GM21423 (cell line): ENCODE measurements at regions not wholly inside any gene's neighbourhood (a gene's known extent, or its start where the extent isn't known, plus 50 kb on each side); places are given as distances from the start of the nearest gene placed in this dataset.
"Not testable (repeated sequence)": the region's sequence is repeated elsewhere in the genome, so short reads cannot be mapped to it uniquely, and the experiment has no call there.

ENCODE experiments used
- ATAC-seq: cut with Tn5 transposase; IDR thresholded peaks from one replicate; pipeline ENCODE4 v1.9.1; 2021; ENCODE audit warnings: mild to moderate bottlenecking, moderate library complexity; ENCODE audit not compliant: unreplicated experiment

- no peak for ATAC-seq
These were observed 1149.5 kb downstream of the VRK1 start for GRCh38 chr14:97946641-97947040.

DNA sequence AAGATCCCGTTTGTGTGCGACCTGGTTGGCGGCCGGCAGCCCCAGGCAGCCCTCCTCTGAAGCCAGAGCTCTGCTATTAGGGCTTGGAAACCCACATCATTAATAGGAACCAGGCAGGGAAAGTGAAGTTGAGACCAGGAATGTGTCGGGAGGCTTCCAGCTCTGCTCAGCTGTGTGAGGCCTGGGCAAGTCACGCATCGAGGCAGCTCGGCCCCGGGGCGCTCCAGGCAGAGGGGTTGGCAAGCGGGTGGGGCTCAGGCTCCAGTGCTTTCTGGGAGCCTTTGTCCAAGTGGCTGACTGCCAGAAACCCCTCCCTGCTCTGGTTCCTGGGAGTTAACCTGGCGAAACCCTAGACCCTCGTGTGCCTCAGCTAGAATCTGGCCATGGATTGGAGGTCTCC, 1151.7 kb downstream of the VRK1 start:
- no peak for ATAC-seq

GRCh38 chr14:97956581-97957340, 1159.6 kb downstream of the VRK1 start:
- no peak for ATAC-seq

DNA sequence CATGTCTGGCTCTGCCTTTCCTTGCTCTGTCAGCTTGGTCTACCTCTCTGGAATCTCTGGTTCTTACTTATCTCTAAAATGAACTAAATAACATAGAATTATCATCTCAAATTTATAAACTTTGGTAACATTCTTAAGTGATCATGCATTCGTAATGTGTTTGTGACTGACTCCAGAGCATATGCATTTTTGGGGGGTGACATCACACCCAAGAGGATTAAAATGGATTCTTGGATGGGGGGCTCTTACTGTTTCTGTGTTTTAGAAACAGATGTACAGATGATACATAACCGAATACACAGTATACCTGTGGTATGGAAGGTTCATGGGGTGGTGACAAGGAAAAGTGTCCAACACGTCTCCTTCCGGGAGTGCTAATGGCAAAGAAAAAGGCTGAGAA, 1162.1 kb downstream of the VRK1 start:
- ATAC-seq, result no peak

DNA sequence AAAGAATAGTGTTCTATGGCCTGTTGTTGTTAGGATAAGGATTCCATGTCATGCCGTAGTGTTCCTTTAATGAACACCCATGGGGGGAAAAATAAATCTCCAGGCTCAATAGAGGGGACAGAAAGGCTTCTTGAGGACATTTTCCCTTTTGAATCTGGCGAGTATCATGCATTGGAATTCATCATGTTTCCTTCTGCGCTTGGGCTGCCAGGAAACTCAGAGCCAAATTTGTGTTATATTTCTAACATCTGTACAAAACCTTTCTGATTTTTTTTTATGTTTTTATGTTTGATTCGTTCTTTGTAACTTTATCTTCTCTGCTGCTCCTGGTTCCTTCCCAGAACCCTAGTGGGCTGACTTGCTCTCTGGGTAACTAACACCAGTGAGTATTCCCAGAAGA, 1163.3 kb downstream of the VRK1 start:
- ATAC-seq, result no peak

- ATAC-seq, result no peak
These were observed 1173.0 kb downstream of the VRK1 start for GRCh38 chr14:97970222-97970621.

GRCh38 chr14:97975216-97975615, 1178.0 kb downstream of the VRK1 start:
- no peak for ATAC-seq

DNA sequence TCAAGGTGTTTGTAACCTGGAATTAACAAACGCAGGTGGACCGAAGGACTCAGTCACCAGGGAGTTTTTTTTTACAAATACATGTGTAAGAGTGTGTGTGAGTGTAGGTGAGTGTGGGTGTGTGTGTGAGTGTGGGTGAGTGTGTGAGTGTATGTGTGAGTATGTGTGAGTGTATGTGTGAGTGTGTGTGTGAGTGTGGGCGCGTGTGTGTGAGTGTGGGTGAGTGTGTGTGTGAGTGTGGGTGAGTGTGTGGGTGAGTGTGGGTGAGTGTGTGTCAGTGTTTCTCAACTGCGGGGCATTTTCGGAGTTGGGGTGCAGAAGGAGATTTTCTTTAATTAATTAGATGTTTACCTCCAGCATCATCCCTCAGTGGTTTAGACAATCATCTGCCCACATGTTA, 1178.8 kb downstream of the VRK1 start:
- no peak for ATAC-seq

GRCh38 chr14:97976861-97977260, 1179.7 kb downstream of the VRK1 start:
- ATAC-seq, result no peak

DNA sequence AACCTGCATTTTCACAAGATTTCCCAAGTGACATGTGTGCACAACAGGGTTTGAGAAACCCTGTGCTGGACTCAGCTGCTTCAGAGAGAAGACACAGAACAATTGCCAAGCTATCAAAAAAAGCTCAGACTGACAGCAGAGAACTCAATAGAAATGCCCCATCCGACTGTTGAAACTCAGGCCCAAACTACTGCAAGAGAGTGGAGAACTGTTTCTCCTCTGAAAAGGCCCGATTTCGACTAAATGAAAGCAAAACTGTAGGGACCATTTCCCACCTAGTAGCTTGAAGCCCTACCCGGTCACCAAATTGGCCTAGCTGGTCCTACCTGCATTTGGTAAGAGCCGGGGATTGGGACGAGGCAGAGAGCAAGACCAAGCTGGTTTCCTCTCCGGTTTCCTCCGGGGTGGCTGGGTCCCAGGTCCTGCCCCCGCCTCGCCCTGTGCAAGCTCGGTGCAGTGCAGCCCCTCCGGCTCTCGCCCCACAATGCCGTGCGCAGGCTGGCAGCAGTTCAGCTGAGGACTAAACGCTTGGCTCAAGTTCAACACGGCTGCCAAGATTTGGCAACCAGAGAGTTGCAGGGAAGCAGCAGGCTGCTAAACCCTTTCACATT, 1180.6 kb downstream of the VRK1 start:
- ATAC-seq, result no peak

DNA sequence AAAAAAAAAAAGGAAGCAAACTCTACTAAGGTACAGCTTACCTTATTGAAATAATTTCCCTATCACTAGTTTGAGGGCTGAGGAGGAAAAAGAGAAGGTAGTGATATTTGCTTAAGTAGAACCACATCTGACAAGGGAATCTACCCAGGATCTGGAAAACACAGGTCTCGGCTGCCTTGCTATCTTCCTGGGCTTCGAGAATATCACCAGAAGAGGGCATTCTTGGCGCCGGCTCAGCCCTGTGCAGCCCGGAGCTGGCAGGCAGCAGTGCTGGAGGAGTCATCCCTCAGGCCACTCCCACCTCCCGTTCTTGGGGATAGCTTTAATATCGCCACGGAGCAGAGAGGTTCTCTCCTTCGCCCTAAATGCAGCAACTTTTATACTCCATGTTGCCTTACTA, 1181.2 kb downstream of the VRK1 start:
- no peak for ATAC-seq

GRCh38 chr14:97993508-97994019, 1196.4 kb downstream of the VRK1 start:
- no peak for ATAC-seq

GRCh38 chr14:97994020-97994531, 1196.9 kb downstream of the VRK1 start:
- ATAC-seq, result no peak

DNA sequence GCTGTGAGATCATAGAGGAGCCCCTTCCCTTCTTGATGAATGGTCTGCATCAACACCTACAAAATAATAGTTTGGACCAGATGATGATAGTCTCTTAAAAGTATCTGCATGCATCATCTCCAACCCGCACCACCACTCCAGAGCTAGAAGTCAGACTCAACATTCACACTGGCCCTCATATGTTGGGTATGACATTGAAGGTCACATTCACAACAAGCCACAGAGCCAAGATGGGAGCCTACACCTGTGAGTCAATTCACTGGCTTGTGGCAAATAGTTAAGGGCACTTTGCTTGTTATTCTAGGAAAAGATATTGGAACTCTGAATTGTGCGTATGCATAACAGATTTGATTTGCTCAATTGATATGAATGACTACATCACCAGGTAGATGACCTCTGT, 1197.9 kb downstream of the VRK1 start:
- ATAC-seq, result no peak

DNA sequence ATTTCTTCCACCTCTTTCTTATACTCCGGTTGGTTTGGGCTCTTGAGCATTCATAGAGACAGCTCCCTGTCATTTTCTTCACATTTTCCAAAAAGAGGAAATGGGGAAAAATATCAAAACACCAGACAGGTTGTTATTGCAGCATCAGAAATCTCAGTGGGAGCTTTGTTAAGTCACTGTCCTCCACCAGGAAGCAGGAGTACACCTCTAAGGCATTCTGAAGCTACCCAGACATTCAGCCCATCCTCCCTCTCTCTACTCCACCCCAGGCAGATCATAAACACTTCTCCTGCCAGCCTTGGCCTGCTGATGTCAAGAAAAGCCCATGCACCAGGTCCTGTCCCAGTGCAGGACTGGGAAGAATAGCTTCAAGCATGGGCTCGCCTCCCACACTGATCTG, 1198.3 kb downstream of the VRK1 start:
- no peak for ATAC-seq

DNA sequence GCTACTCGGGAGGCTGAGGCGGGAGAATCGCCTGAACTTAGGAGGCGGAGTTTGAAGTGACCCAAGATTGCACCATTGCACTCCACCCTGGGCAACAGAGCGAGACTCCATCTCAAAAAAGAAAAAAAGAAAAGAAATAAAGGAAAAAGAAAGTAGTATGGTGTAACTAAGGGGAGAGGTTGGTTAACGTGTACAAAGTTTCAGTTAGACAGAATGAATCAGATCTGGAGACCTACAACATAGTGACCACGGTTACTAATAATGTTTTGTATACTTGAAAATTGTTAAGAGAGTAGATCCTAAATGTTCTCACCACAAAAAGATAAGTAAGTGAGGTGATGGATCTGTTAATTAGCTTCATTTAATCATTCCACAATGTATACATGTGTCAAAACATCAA, 1208.8 kb downstream of the VRK1 start:
- ATAC-seq, result no peak

DNA sequence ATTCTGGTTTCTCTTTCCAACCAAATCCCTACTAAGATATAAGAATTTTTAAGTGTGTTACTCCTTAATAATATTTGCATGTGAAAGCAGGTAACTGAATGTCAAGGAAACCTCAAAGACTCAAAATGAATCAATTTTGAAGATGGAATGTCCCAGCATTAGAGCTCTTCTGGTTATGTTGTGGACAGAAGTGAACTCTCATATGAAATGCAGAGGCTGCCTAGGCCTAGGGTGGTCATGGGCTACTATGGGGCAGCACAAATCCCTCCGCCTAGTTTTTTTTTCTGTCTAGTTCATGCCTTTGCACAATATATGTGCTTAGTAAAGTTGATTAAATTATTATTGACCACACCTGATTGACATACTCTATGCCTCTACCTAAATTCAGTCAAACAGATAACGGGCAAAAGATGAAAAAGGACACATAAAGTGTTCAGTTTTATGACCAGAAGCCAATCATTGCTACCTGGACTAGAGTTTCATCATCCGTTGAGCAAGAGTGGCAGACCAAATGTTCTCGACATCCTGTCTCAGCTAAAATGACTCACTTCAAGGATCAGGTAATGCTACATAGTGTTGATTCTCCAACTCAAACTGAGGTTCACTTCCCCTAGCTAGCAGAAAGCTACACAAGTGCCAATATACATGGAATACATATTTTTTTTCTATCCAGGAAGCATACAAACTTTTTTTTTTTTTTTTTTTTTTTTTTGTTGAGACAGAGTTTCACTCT, 1211.4 kb downstream of the VRK1 start:
- no peak for ATAC-seq

DNA sequence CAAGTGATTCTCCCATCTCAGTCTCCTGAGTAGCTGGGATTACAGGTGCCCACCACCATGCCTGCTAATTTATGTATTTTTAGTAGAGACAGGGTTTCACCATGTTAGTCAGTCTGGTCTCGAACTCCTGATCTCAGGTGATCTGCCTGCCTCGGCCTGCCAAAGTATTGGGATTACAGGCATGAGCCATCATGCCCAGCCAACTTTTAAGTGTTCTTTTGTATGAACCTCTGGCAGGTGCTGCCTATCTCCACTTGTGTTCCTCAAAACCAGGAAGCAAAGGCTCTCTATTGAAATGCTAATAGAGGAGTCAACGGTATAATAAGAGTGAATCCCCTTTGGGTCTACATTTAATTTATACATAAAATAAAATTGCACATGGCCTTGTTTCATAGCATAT, 1212.0 kb downstream of the VRK1 start:
- ATAC-seq, result not testable (repeated sequence)

DNA sequence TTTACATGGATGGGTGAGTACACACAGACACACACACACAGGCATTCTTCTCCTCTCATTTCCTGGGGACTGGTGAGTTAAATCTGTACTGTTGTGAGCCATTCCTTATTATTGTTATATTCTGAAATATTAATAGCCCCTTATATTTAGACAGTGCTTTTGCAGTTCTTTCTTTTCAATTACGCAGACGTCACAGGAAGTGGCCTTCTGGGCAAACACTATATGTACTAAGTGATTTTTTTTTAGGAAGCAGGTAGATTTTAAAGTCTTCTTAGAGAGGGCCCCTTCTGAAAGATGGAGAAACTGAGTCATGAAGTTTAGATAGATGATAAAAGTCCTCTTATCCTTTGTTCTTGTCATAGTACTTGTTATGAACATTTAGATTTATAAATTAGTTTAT, 1213.6 kb downstream of the VRK1 start:
- ATAC-seq, result no peak

DNA sequence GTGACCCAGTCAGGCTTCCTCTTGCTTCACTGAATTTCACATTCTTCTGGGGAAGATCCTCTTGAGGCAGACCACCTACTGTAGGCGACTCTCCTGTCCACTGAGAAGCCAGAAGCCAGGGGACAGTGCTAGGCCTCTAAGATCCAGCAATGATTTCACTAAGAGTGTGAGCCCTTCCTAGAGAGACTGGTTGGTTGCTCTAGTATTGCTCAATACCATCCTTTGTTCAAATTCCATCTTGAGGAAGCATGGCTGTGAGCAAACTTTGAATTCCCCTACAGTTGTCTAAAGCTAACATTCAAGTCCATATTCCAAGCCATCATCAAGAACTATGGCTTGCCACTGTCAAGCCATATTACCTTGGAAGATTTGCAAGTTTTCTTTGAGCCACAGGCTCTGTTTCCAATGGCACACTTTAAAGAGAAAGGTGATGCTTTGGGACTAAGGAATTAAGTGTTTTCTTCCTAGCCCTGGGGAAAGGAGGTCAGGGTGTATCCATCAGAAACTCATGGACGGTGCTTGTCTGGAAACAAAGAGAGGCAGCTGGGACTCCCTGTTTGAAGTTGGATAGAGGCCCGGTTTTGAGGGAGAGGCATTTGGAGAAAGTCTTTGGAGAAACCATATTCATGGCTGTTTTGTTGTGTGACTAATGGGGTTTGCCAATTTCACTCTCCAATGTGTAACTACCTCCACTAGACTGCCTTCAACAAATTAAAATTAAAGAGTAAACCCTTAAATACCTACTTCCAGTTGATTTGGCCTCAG, 1217.9 kb downstream of the VRK1 start:
- ATAC-seq, result no peak

DNA sequence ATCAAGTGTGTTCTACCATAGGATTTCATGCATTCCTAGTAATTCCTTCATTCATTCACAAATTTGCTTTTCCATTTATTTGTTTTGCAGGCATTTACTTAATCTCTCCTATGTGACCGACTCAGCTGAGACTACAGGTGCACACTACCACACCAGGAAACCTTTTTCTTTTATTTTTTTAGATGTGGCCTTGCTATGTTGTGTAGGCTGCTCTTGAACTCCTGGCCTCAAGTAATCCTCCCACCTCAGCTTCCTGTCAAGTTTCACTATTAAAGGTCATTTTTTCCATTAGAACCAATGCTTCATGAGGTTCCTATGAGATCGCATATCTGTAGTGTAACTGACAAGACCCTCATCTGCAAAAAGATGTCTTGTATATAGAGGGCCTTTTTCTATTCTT, 1218.7 kb downstream of the VRK1 start:
- no peak for ATAC-seq
